B cell (primary cell): ENCODE measurements at regions not wholly inside any gene's neighbourhood (a gene's known extent, or its start where the extent isn't known, plus 50 kb on each side); places are given as distances from the start of the nearest gene placed in this dataset.

Source experiments
- ATAC-seq: fragments of 200-7000 bp; cut with Tn5 transposase; one replicate; pipeline ENCODE4 v1.10.0; 2021; ENCODE audit warnings: low read depth, mild to moderate bottlenecking, moderate number of reproducible peaks, moderate library complexity
- CTCF ChIA-PET: fragments of 350-600 bp; sonication (Branson Sonifier 250); formaldehyde crosslinking; loops from one replicate; lab custom pipeline; 2021; ENCODE audit warnings: antibody characterized with exemption, inconsistent platforms; lab: Charles Lee
- POLR2A ChIA-PET: fragments of 350-600 bp; sonication (Branson Sonifier 250); formaldehyde crosslinking; loops from one replicate; lab custom pipeline; 2021; ENCODE audit warnings: antibody characterized with exemption; lab: Charles Lee
- DNase-seq: peaks from one replicate; pipeline ENCODE4 v3.0.0; 2013
- H2AFZ ChIP-seq: 2 replicates; pipeline ENCODE4 v1.6.1; 2012; ENCODE audit warnings: mild to moderate bottlenecking, low read depth, low read length; ENCODE audit not compliant: insufficient read depth, poor library complexity, severe bottlenecking
- H3K27ac ChIP-seq, 2 donors: 1 replicate in 1 of 2; 2 replicates in 1 of 2; pipeline ENCODE4 v1.5.1; 2012 to 2013; ENCODE audit warnings: low read length in 2 of 2, mild to moderate bottlenecking in 2 of 2, moderate library complexity in 1 of 2
- H3K27me3 ChIP-seq, 4 experiments: fragments of 200-600 bp in 1 of 4; sonication (generic) in 1 of 4; replicated peaks in 1 of 4; 1 replicate in 2 of 4; 2 replicates in 2 of 4; pipeline versions ENCODE4 v1.6.1 to v1.7.0; 2013 to 2016; ENCODE audit warnings: low read length in 3 of 4, mild to moderate bottlenecking in 2 of 4, mixed read lengths in 1 of 4, moderate library complexity in 1 of 4; ENCODE audit not compliant: insufficient read depth in 4 of 4, control insufficient read depth in 3 of 4; ENCODE audit errors: control extremely low read depth in 1 of 4
- H3K36me3 ChIP-seq, 2 experiments: replicated peaks in 1 of 2; 1 replicate in 1 of 2; 2 replicates in 1 of 2; pipeline versions ENCODE4 v1.6.1 to v1.7.1; 2013; ENCODE audit warnings: low read length in 1 of 2; ENCODE audit not compliant: insufficient read depth in 2 of 2, control insufficient read depth in 1 of 2; ENCODE audit errors: control extremely low read depth in 1 of 2, extremely low read depth in 1 of 2
- H3K4me1 ChIP-seq, 2 donors: fragments of 200-600 bp in 1 of 2; sonication (generic) in 1 of 2; 1 replicate in 1 of 2; 2 replicates in 1 of 2; pipeline versions ENCODE4 v1.5.1 to v1.6.1; 2013 to 2017; ENCODE audit warnings: low read length in 2 of 2; ENCODE audit not compliant: control insufficient read depth in 2 of 2, insufficient read depth in 2 of 2
- H3K4me2 ChIP-seq: replicated peaks from 2 replicates; pipeline ENCODE3; 2012; ENCODE audit warnings: mild to moderate bottlenecking, low read depth, low read length; ENCODE audit not compliant: poor library complexity, severe bottlenecking
- H3K4me3 ChIP-seq, 5 experiments: fragments of 200-600 bp in 1 of 5; sonication (generic) in 1 of 5; 1 replicate in 3 of 5; 2 replicates in 2 of 5; pipeline versions ENCODE4 v1.5.1 to v1.7.0; 2011 to 2016; ENCODE audit warnings: low read length in 4 of 5, mild to moderate bottlenecking in 4 of 5, low read depth in 2 of 5, control low read depth in 1 of 5, moderate library complexity in 1 of 5; ENCODE audit not compliant: insufficient read depth in 1 of 5; ENCODE audit errors: control extremely low read depth in 1 of 5, extremely low read depth in 1 of 5
- H3K79me2 ChIP-seq: fragments of 200-600 bp; sonication (generic); one replicate; pipeline ENCODE4 v1.6.0; 2016; ENCODE audit warnings: low read length; ENCODE audit not compliant: control insufficient read depth, insufficient read depth
- H3K9ac ChIP-seq: fragments of 200-600 bp; sonication (generic); 2 replicates; pipeline ENCODE4 v1.6.1; 2017; ENCODE audit warnings: mild to moderate bottlenecking, low read length, moderate library complexity
- H3K9me3 ChIP-seq, 3 donors: one replicate each; pipeline versions ENCODE4 v1.6.1 to v1.7.1; 2013; ENCODE audit warnings: low read length in 2 of 3; ENCODE audit not compliant: control insufficient read depth in 2 of 3, insufficient read depth in 1 of 3; ENCODE audit errors: control extremely low read depth in 1 of 3
- H4K20me1 ChIP-seq: 2 replicates; pipeline ENCODE4 v1.6.0; 2012; ENCODE audit warnings: mild to moderate bottlenecking, low read length; ENCODE audit not compliant: insufficient read depth, control insufficient read depth, poor library complexity, severe bottlenecking
- H3K27ac Mint-ChIP-seq: one replicate; pipeline ENCODE4 v1.8.0; 2021; ENCODE audit warnings: mixed read lengths
- H3K27me3 Mint-ChIP-seq: one replicate; pipeline ENCODE4 v1.8.0; 2021; ENCODE audit warnings: mixed read lengths
- H3K4me1 Mint-ChIP-seq: one replicate; pipeline ENCODE4 v1.8.0; 2021; ENCODE audit warnings: mixed read lengths
- H3K4me3 Mint-ChIP-seq: one replicate; pipeline ENCODE4 v1.8.0; 2021; ENCODE audit warnings: mixed read lengths
- H3K9me3 Mint-ChIP-seq: one replicate; pipeline ENCODE4 v1.8.0; 2022; ENCODE audit warnings: mixed read lengths; ENCODE audit not compliant: insufficient read depth
- EZH2 ChIP-seq: IDR thresholded peaks from 2 replicates; pipeline ENCODE4 v1.6.1; 2012; ENCODE audit warnings: borderline replicate concordance, low read depth, mild to moderate bottlenecking, moderate library complexity, low read length; ENCODE audit not compliant: insufficient read depth, poor library complexity, severe bottlenecking
- WGBS: methylation state at CpG from one replicate; pipeline ENCODE4 v1.1.5; 2013; ENCODE audit warnings: missing lambda C conversion rate; ENCODE audit not compliant: insufficient coverage; 5-methylcytosine and 5-hydroxymethylcytosine counted together
- intact Hi-C: fragments of 100-400 bp; cut with micrococcal nuclease; formaldehyde crosslinking; loops from one replicate; pipeline ENCODE4 v1.10.0; 2022
- TF ChIP-seq, protein P1 (sequence below): fragments of 200-600 bp; IDR thresholded peaks from one replicate; pipeline ENCODE4 v1.8.0; 2022; ENCODE audit warnings: antibody characterized with exemption, mild to moderate bottlenecking

GRCh38 chr7:17710312-17710711, 230.0 kb downstream of the SNX13 start:
- Histone ChIP-seq H3K36me3 (no peaks in the 10 kb centered on the region), H3K27me3 (no peaks in the 10 kb centered on the region), H2AFZ (no peak overlapping the region), H3K4me2 (no peak overlapping the region), H3K4me3 (no peak overlapping the region), H3K9me3 (no peaks in the 10 kb centered on the region), H3K27ac (no peak overlapping the region), H3K79me2 (no peaks in the 10 kb centered on the region), H3K9ac (no peak overlapping the region), H4K20me1 (no peaks in the 10 kb centered on the region), H3K4me1 (no peaks in the 10 kb centered on the region)
- CTCF ChIA-PET, result no interaction called here
- Mint-ChIP-seq H3K9me3 (no peaks in the 10 kb centered on the region), H3K27ac (no peak overlapping the region), H3K4me3 (no peak overlapping the region), H3K4me1 (no peaks in the 10 kb centered on the region), H3K27me3 (peaks cover 16% of the 10 kb centered on the region)
- intact Hi-C loops, result no loop called here
- DNase-seq (no peak), ATAC-seq (no peak)
- TF ChIP-seq, protein P1, sequence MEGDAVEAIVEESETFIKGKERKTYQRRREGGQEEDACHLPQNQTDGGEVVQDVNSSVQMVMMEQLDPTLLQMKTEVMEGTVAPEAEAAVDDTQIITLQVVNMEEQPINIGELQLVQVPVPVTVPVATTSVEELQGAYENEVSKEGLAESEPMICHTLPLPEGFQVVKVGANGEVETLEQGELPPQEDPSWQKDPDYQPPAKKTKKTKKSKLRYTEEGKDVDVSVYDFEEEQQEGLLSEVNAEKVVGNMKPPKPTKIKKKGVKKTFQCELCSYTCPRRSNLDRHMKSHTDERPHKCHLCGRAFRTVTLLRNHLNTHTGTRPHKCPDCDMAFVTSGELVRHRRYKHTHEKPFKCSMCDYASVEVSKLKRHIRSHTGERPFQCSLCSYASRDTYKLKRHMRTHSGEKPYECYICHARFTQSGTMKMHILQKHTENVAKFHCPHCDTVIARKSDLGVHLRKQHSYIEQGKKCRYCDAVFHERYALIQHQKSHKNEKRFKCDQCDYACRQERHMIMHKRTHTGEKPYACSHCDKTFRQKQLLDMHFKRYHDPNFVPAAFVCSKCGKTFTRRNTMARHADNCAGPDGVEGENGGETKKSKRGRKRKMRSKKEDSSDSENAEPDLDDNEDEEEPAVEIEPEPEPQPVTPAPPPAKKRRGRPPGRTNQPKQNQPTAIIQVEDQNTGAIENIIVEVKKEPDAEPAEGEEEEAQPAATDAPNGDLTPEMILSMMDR, result no peak
- TF ChIP-seq EZH2, result no peak
- POLR2A ChIA-PET, result no interaction called here
- WGBS, result 40% methylated on average over 1 of the region's 2 CpGs

- ChIA-PET POLR2A (no interaction called here), CTCF (no interaction called here)
- H3K27me3 Mint-ChIP-seq, result peaks cover 11% of the 10 kb centered on the region
- Histone ChIP-seq H3K4me3 (no peak overlapping the region), H3K79me2 (no peaks in the 10 kb centered on the region), H3K4me1 (no peaks in the 10 kb centered on the region), H3K9ac (no peak overlapping the region), H3K27me3 (no peaks in the 10 kb centered on the region), H2AFZ (no peak overlapping the region), H3K4me2 (no peak overlapping the region), H3K9me3 (no peaks in the 10 kb centered on the region), H3K27ac (no peak overlapping the region), H4K20me1 (no peaks in the 10 kb centered on the region), H3K36me3 (no peaks in the 10 kb centered on the region)
- H3K9me3 Mint-ChIP-seq, result no peaks in the 10 kb centered on the region
- TF ChIP-seq, protein P1, result no peak
- TF ChIP-seq EZH2, result no peak
- no CpG with 5 or more reads among the region's 1 CpG for WGBS
- H3K4me3 Mint-ChIP-seq, result no peak overlapping the region
- no peak for DNase-seq
- H3K27ac Mint-ChIP-seq, result no peak overlapping the region
- intact Hi-C loops, result no loop called here
- no peak for ATAC-seq
- H3K4me1 Mint-ChIP-seq, result no peaks in the 10 kb centered on the region
These were observed 226.7 kb downstream of the SNX13 start for GRCh38 chr7:17713584-17713983.
